Type B pancreatic cell (in vitro differentiated cells): ENCODE measurements at regions not wholly inside any gene's neighbourhood (a gene's known extent, or its start where the extent isn't known, plus 50 kb on each side); places are given as distances from the start of the nearest gene placed in this dataset.
"Not testable (repeated sequence)": the region's sequence is repeated elsewhere in the genome, so short reads cannot be mapped to it uniquely, and the experiment has no call there.

ENCODE experiments used
- DNase-seq: peaks from one replicate; pipeline ENCODE4 v3.0.0; 2021; ENCODE audit warnings: mixed read lengths; ENCODE audit not compliant: unreplicated experiment; ENCODE audit errors: extremely low spot score
- H3K27ac Mint-ChIP-seq: 2 replicates; pipeline ENCODE4 v1.8.0; 2021; ENCODE audit warnings: mild to moderate bottlenecking, mixed read lengths
- H3K27me3 Mint-ChIP-seq: 2 replicates; pipeline ENCODE4 v1.8.0; 2021; ENCODE audit warnings: mixed read lengths
- H3K36me3 Mint-ChIP-seq: 2 replicates; pipeline ENCODE4 v1.8.0; 2021; ENCODE audit warnings: mixed read lengths
- H3K4me1 Mint-ChIP-seq: one replicate; pipeline ENCODE4 v1.8.0; 2021; ENCODE audit warnings: mixed read lengths; ENCODE audit not compliant: unreplicated experiment
- H3K4me3 Mint-ChIP-seq: 2 replicates; pipeline ENCODE4 v1.8.0; 2021; ENCODE audit warnings: mild to moderate bottlenecking, mixed read lengths
- H3K9me3 Mint-ChIP-seq: 2 replicates; pipeline ENCODE4 v1.8.0; 2021; ENCODE audit warnings: mixed read lengths
- TF ChIP-seq, protein P1 (sequence below): fragments of 200-600 bp; sonication (generic); conservative IDR thresholded peaks from 2 replicates; pipeline ENCODE4 v1.5.0; 2021; ENCODE audit warnings: antibody characterized with exemption, mild to moderate bottlenecking

DNA sequence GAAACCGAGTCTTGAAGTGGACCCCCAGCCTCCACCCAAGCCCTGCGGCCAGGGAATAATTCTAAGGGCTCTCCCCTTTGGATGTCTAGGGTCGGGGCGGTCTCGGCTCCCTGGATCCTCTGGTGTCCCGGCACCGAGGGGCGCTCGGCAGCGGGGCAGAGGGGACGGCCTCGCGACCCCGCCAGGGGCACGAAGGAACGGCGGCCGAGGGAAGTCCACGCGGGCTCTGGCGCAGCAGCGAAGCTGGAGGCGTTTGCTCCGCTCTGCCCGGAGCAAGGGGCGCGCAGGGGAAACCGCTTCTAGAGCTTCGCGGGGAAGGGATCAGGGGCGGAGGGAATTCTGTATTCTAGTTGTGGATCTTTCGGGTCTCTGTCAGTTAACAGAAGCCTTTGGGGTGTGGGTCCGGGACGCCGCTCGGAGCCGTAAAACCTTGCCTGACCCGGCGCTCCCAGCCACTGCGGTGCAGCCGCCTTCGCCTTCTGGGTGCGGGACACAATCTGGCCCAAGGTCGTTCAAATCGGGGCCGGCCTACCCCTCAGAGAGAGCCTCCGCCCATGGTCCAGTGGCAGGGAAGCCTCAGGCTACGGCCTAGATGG, 118.2 kb downstream of the KCNRG start:
- Mint-ChIP-seq H3K4me3 (peak overlapping the region; percentile 85), H3K36me3 (no peaks in the 10 kb centered on the region), H3K4me1 (peaks cover 44% of the 10 kb centered on the region), H3K27ac (no peak overlapping the region), H3K9me3 (no peaks in the 10 kb centered on the region), H3K27me3 (peaks cover 82% of the 10 kb centered on the region)
- DNase-seq: no peak
- TF ChIP-seq, protein P1, sequence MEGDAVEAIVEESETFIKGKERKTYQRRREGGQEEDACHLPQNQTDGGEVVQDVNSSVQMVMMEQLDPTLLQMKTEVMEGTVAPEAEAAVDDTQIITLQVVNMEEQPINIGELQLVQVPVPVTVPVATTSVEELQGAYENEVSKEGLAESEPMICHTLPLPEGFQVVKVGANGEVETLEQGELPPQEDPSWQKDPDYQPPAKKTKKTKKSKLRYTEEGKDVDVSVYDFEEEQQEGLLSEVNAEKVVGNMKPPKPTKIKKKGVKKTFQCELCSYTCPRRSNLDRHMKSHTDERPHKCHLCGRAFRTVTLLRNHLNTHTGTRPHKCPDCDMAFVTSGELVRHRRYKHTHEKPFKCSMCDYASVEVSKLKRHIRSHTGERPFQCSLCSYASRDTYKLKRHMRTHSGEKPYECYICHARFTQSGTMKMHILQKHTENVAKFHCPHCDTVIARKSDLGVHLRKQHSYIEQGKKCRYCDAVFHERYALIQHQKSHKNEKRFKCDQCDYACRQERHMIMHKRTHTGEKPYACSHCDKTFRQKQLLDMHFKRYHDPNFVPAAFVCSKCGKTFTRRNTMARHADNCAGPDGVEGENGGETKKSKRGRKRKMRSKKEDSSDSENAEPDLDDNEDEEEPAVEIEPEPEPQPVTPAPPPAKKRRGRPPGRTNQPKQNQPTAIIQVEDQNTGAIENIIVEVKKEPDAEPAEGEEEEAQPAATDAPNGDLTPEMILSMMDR: no peak

DNA sequence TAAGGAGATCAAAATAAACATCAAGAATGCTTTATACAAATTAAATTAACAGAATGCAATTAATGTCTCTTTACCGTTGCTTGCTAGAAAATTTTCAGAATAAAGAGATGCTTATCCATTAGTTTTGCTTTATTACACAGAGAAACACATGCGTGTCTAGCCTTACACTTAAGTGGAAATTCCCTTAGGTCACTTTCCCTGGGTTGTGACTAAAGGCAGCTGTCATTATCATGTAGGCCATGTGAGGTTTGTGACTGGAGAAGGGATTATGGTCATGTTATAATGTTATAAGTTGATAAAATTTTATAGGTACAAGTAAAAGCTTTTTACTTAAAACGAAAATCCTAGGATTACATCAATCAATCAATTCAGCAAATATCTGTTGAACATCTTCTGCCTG, 121.0 kb downstream of the KCNRG start:
- Mint-ChIP-seq H3K27me3 (peaks cover 67% of the 10 kb centered on the region), H3K9me3 (no peaks in the 10 kb centered on the region)

DNA sequence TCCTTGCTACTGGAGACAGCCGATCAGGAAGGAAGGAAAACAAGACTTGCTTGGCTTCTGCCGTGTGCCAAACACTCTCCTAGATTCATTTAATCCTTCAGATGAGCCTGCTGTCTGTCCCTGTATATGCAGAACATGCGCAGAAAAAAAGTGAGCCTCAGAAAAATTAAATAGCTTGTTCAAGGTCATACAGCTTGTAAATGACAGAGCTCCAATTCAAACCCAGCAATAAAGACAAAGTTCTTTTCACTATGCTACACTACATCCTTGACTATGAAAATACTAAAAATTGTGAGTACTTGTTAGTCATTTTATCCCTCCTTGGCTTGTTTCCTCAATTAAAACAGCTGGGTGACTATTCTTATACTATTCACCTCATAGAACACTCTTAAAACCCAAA, 121.4 kb downstream of the KCNRG start:
- Mint-ChIP-seq H3K4me3 (no peak overlapping the region), H3K27ac (no peak overlapping the region), H3K9me3 (no peaks in the 10 kb centered on the region), H3K27me3 (peaks cover 65% of the 10 kb centered on the region), H3K4me1 (peaks cover 32% of the 10 kb centered on the region), H3K36me3 (no peaks in the 10 kb centered on the region)
- no peak for DNase-seq
- TF ChIP-seq, protein P1: no peak

More for the DNA sequence above, 121.0 kb downstream of the KCNRG start:
- H3K4me1 Mint-ChIP-seq: peaks cover 32% of the 10 kb centered on the region
- no peak overlapping the region for H3K4me3 Mint-ChIP-seq
- TF ChIP-seq, protein P1: no peak
- DNase-seq: no peak
- no peaks in the 10 kb centered on the region for H3K36me3 Mint-ChIP-seq
- no peak overlapping the region for H3K27ac Mint-ChIP-seq

DNA sequence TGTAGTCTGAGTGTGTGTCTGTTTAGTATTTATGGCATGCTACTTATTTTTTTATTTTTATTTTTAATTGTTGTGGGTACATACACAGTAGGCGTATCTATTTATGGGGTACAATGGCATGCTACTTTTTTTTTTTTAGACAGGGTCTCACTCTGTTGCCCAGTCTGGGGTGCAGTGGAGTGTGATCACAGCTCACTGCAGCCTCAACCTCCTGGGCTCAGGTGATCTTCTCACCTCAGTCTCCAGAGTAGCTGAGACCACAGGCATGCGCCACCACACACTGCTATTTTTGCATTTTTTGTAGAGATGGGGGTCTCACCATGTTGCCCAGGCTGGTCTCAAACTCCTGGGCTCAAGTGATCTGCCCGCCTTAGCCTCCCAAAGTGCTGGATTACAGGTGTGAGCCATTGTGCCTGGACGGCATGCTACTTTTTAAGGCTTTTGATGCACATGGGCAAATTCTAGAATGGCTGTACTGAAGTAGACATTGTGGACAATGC, 124.2 kb downstream of the KCNRG start:
- DNase-seq, H3K36me3 Mint-ChIP-seq, H3K4me3 Mint-ChIP-seq, H3K9me3 Mint-ChIP-seq, H3K27ac Mint-ChIP-seq: not testable (repeated sequence)
- Mint-ChIP-seq H3K4me1 (peaks cover 19% of the 10 kb centered on the region), H3K27me3 (peaks cover 39% of the 10 kb centered on the region)

DNA sequence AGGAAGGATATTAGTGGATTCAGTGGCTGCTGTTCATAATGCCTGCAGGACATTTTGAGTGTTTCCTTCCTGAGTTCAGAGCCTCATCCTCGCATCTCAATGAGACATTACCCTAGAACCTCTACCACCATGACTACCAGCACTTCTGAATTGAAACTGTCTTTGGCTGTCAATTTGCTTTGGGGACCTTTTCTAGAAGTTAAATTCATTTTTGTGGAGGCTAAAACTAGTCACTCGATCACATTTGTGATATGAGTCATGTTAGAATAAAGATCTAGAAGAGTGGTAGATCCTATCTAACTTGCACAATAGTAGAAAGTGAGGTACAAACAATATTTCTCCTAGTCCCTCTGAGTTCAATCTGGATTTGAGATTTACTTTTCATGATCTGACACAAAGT, 124.9 kb downstream of the KCNRG start:
- no peak overlapping the region for H3K27ac Mint-ChIP-seq
- H3K4me3 Mint-ChIP-seq: no peak overlapping the region
- H3K4me1 Mint-ChIP-seq: peaks cover 15% of the 10 kb centered on the region
- no peaks in the 10 kb centered on the region for H3K36me3 Mint-ChIP-seq
- TF ChIP-seq, protein P1: no peak
- no peak for DNase-seq
- peaks cover 4% of the 10 kb centered on the region for H3K9me3 Mint-ChIP-seq
- peaks cover 33% of the 10 kb centered on the region for H3K27me3 Mint-ChIP-seq

DNA sequence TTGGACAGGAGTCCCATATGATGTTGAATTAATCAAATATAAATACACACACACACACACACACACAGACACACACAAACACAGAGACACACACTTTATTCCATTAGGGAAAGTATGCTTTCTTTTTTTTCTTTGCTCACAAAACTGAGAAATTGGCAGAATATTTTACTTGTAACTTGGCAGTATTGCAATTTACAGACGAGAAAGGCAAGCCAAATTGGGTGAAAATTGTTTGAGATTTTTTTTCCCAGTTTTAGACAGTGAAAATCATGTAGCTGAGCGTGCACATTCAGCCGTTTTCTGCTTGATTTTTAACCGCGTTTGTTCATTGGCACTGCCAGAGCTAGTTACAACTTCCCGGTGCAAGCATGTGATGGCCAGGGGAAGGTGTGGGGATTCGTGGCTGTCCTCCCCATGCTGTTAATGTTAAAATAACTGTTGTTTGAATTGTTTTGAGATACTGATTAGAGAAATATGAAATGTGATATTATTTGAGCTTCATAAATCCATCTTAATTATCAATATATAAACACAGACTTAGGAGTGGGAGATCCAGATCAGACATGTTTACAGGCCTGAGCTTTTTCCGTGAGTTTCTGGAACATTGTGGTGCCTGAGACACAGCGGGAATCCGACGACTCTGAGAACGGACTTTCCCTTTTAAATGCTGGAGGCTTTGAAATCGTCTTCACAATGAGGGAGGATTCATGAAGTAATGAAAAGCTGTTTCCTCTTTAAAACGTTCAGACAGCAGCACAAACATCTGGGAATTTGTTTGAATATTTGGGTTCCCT, 125.5 kb downstream of the KCNRG start:
- TF ChIP-seq, protein P1: no peak
- no peak for DNase-seq
- no peaks in the 10 kb centered on the region for H3K36me3 Mint-ChIP-seq
- no peak overlapping the region for H3K27ac Mint-ChIP-seq
- peaks cover 12% of the 10 kb centered on the region for H3K4me1 Mint-ChIP-seq
- peaks cover 26% of the 10 kb centered on the region for H3K27me3 Mint-ChIP-seq
- no peak overlapping the region for H3K4me3 Mint-ChIP-seq
- H3K9me3 Mint-ChIP-seq: peaks cover 4% of the 10 kb centered on the region
